Middle frontal gyrus (tissue), 1 donor: ENCODE measurements at regions not wholly inside any gene's neighbourhood (a gene's known extent, or its start where the extent isn't known, plus 50 kb on each side); places are given as distances from the start of the nearest gene placed in this dataset.
A peak's percentile ranks its signal among the peaks of the same experiment; 100 is the strongest.
"Not testable (repeated sequence)": the region's sequence is repeated elsewhere in the genome, so short reads cannot be mapped to it uniquely, and the experiment has no call there.

ENCODE experiments used
- DNase-seq: peaks from one replicate; pipeline ENCODE4 v3.0.0-alpha.2; 2015; ENCODE audit warnings: low spot score; ENCODE audit errors: extremely low spot score

GRCh38 chrX:9267415-9267814 is 197.4 kb upstream of the TBL1X start:
- no peak for DNase-seq

- no peak for DNase-seq
Measured at GRCh38 chrX:9269134-9269533, 195.7 kb upstream of the TBL1X start.

- DNase-seq = no peak
Measured at GRCh38 chrX:9271789-9272525, 192.9 kb upstream of the TBL1X start.

- no peak for DNase-seq
Measured at GRCh38 chrX:9273744-9274143, 191.1 kb upstream of the TBL1X start.

GRCh38 chrX:9278475-9279233 is 186.2 kb upstream of the TBL1X start:
- no peak for DNase-seq

GRCh38 chrX:9279234-9279544 is 185.7 kb upstream of the TBL1X start:
- no peak for DNase-seq

- DNase-seq = no peak
Measured at GRCh38 chrX:9280831-9281230, 184.0 kb upstream of the TBL1X start.

- no peak for DNase-seq
Measured at GRCh38 chrX:9282325-9282724, 182.5 kb upstream of the TBL1X start.

- no peak for DNase-seq
Measured at GRCh38 chrX:9285342-9285771, 179.5 kb upstream of the TBL1X start.

- no peak for DNase-seq
Measured at GRCh38 chrX:9286234-9286633, 178.6 kb upstream of the TBL1X start.

GRCh38 chrX:9291629-9292028 is 173.2 kb upstream of the TBL1X start:
- no peak for DNase-seq

- DNase-seq = no peak
Measured at GRCh38 chrX:9293051-9293496, 171.8 kb upstream of the TBL1X start.

GRCh38 chrX:9293903-9294302 is 171.0 kb upstream of the TBL1X start:
- no peak for DNase-seq

GRCh38 chrX:9295551-9295950 is 169.3 kb upstream of the TBL1X start:
- no peak for DNase-seq

- no peak for DNase-seq
Measured at GRCh38 chrX:9298221-9298620, 166.6 kb upstream of the TBL1X start.

- not testable (repeated sequence) for DNase-seq
Measured at GRCh38 chrX:9299681-9300080, 165.2 kb upstream of the TBL1X start.

GRCh38 chrX:9301836-9302235 is 163.0 kb upstream of the TBL1X start:
- DNase-seq = peak; percentile 7

- DNase-seq = no peak
Measured at GRCh38 chrX:9302381-9302780, 162.5 kb upstream of the TBL1X start.

- no peak for DNase-seq
Measured at GRCh38 chrX:9308426-9308825, 156.4 kb upstream of the TBL1X start.

GRCh38 chrX:9310616-9311015 is 154.2 kb upstream of the TBL1X start:
- DNase-seq = no peak

- DNase-seq = no peak
Measured at GRCh38 chrX:9311421-9312160, 153.3 kb upstream of the TBL1X start.
